H9 (cell line): ENCODE measurements at regions not wholly inside any gene's neighbourhood (a gene's known extent, or its start where the extent isn't known, plus 50 kb on each side); places are given as distances from the start of the nearest gene placed in this dataset.

ENCODE experiments used
- DNase-seq: peaks from one replicate; pipeline ENCODE4 v3.0.0-alpha.2; 2017
- H2AFZ ChIP-seq: one replicate; pipeline ENCODE4 v1.6.1; 2013; ENCODE audit warnings: mild to moderate bottlenecking, low read length, control low read depth, moderate library complexity
- H2AK5ac ChIP-seq: 2 replicates; pipeline ENCODE4 v1.6.1; 2013; ENCODE audit warnings: low read length, control low read depth, mixed read lengths; ENCODE audit not compliant: insufficient read length
- H2BK120ac ChIP-seq: one replicate; pipeline ENCODE4 v1.6.1; 2013; ENCODE audit warnings: low read depth, mild to moderate bottlenecking, low read length, control low read depth, inconsistent platforms; ENCODE audit not compliant: poor library complexity, severe bottlenecking
- H2BK12ac ChIP-seq: 2 replicates; pipeline ENCODE4 v1.6.1; 2013; ENCODE audit warnings: low read length, control low read depth, mixed read lengths, low read depth; ENCODE audit not compliant: insufficient read length
- H2BK15ac ChIP-seq: 2 replicates; pipeline ENCODE4 v1.6.1; 2013; ENCODE audit warnings: low read depth, low read length, control low read depth
- H2BK20ac ChIP-seq: one replicate; pipeline ENCODE4 v1.6.1; 2013; ENCODE audit warnings: low read depth, mild to moderate bottlenecking, low read length, control low read depth, inconsistent platforms; ENCODE audit not compliant: poor library complexity, severe bottlenecking
- H2BK5ac ChIP-seq: 2 replicates; pipeline ENCODE4 v1.6.1; 2013; ENCODE audit warnings: low read length, control low read depth, mixed read lengths; ENCODE audit not compliant: insufficient read length
- H3K14ac ChIP-seq: 2 replicates; pipeline ENCODE4 v1.6.1; 2013; ENCODE audit warnings: low read length, control low read depth; ENCODE audit not compliant: insufficient read depth
- H3K18ac ChIP-seq: 2 replicates; pipeline ENCODE4 v1.6.1; 2013; ENCODE audit warnings: low read depth, mild to moderate bottlenecking, mixed read lengths, low read length, control low read depth; ENCODE audit not compliant: insufficient read length
- H3K23ac ChIP-seq: 2 replicates; pipeline ENCODE4 v1.6.1; 2013; ENCODE audit warnings: low read length, control low read depth, mixed read lengths, low read depth; ENCODE audit not compliant: insufficient read length
- H3K23me2 ChIP-seq: 2 replicates; pipeline ENCODE4 v1.6.1; 2013; ENCODE audit warnings: low read depth, mild to moderate bottlenecking, mixed read lengths, low read length, control low read depth; ENCODE audit not compliant: insufficient read length, poor library complexity, severe bottlenecking
- H3K27ac ChIP-seq: 2 replicates; pipeline ENCODE4 v1.5.1; 2013; ENCODE audit warnings: low read length, control low read depth, mixed read lengths, low read depth; ENCODE audit not compliant: insufficient read length
- H3K27me3 ChIP-seq: 2 replicates; pipeline ENCODE4 v1.6.1; 2013; ENCODE audit warnings: low read length, control low read depth, inconsistent platforms; ENCODE audit not compliant: insufficient read depth
- H3K4ac ChIP-seq: 2 replicates; pipeline ENCODE4 v1.6.1; 2013; ENCODE audit warnings: low read depth, mild to moderate bottlenecking, control low read depth, inconsistent platforms, low read length, moderate library complexity
- H3K4me1 ChIP-seq: 2 replicates; pipeline ENCODE4 v1.6.1; 2013; ENCODE audit warnings: low read length, control low read depth, inconsistent platforms; ENCODE audit not compliant: insufficient read depth
- H3K4me2 ChIP-seq: 2 replicates; pipeline ENCODE4 v1.6.1; 2013; ENCODE audit warnings: low read length, control low read depth, mixed read lengths; ENCODE audit not compliant: insufficient read length, insufficient read depth
- H3K56ac ChIP-seq: 2 replicates; pipeline ENCODE4 v1.6.1; 2013; ENCODE audit warnings: low read depth, mild to moderate bottlenecking, mixed read lengths, low read length, control low read depth; ENCODE audit not compliant: insufficient read length
- H3K79me1 ChIP-seq: 2 replicates; pipeline ENCODE4 v1.6.1; 2013; ENCODE audit warnings: low read depth, mild to moderate bottlenecking, moderate library complexity, low read length, control low read depth, inconsistent platforms; ENCODE audit not compliant: insufficient read depth, poor library complexity, severe bottlenecking
- H3K79me2 ChIP-seq: 2 replicates; pipeline ENCODE4 v1.6.1; 2013; ENCODE audit warnings: low read length, control low read depth, inconsistent platforms; ENCODE audit not compliant: insufficient read depth
- H3K9ac ChIP-seq: 2 replicates; pipeline ENCODE4 v1.6.1; 2013; ENCODE audit warnings: low read length, control low read depth, mixed read lengths; ENCODE audit not compliant: insufficient read length; ENCODE audit errors: extremely low read depth
- H3K9me3 ChIP-seq: one replicate; pipeline ENCODE4 v1.6.1; 2013; ENCODE audit warnings: low read depth, low read length, inconsistent platforms; ENCODE audit not compliant: control insufficient read depth
- H3T11ph ChIP-seq: one replicate; pipeline ENCODE4 v1.6.1; 2013; ENCODE audit warnings: mild to moderate bottlenecking, low read length, control low read depth, inconsistent platforms
- H4K20me1 ChIP-seq: one replicate; pipeline ENCODE4 v1.6.1; 2013; ENCODE audit not compliant: control insufficient read depth, insufficient read length, insufficient read depth
- H4K5ac ChIP-seq: 2 replicates; pipeline ENCODE4 v1.6.1; 2013; ENCODE audit warnings: low read depth, mild to moderate bottlenecking, mixed read lengths, low read length, control low read depth; ENCODE audit not compliant: insufficient read length
- H4K8ac ChIP-seq: replicated peaks from 2 replicates; pipeline ENCODE4 v1.6.1; 2013; ENCODE audit warnings: low read length, control low read depth, mixed read lengths, low read depth; ENCODE audit not compliant: insufficient read length
- H4K91ac ChIP-seq: 2 replicates; pipeline ENCODE4 v1.6.1; 2013; ENCODE audit warnings: low read depth, mild to moderate bottlenecking, moderate library complexity, mixed read lengths, low read length, control low read depth; ENCODE audit not compliant: insufficient read length
- H3K27ac Mint-ChIP-seq, 3 experiments: 2 replicates in 2 of 3; 3 replicates in 1 of 3; pipeline ENCODE4 v1.8.0; 2020 to 2021; ENCODE audit warnings: mixed read lengths in 3 of 3, mild to moderate bottlenecking in 1 of 3, moderate library complexity in 1 of 3
- H3K27me3 Mint-ChIP-seq: 2 replicates; pipeline ENCODE4 v1.8.0; 2021; ENCODE audit warnings: low read depth, mild to moderate bottlenecking, moderate library complexity, mixed read lengths
- H3K36me3 Mint-ChIP-seq, 3 experiments: 2 replicates in 2 of 3; 3 replicates in 1 of 3; pipeline ENCODE4 v1.8.0; 2020 to 2021; ENCODE audit warnings: low read depth in 3 of 3, mixed read lengths in 3 of 3; ENCODE audit not compliant: insufficient read depth in 1 of 3
- H3K4me1 Mint-ChIP-seq, 2 experiments: 2 replicates each; pipeline ENCODE4 v1.8.0; 2020; ENCODE audit warnings: mixed read lengths in 2 of 2
- H3K4me3 Mint-ChIP-seq, 2 experiments: 2 replicates in 1 of 2; 3 replicates in 1 of 2; pipeline ENCODE4 v1.8.0; 2020 to 2021; ENCODE audit warnings: mild to moderate bottlenecking in 2 of 2, mixed read lengths in 2 of 2, moderate library complexity in 1 of 2
- H3K9me3 Mint-ChIP-seq, 2 experiments: 2 replicates in 1 of 2; 3 replicates in 1 of 2; pipeline ENCODE4 v1.8.0; 2020; ENCODE audit warnings: mild to moderate bottlenecking in 2 of 2, mixed read lengths in 2 of 2, moderate library complexity in 1 of 2
- WGBS: extraction: QIAGEN DNeasy Blood & Tissue Kit; methylation state at CpG from one replicate; pipeline ENCODE4 v1.1.7; 2013; ENCODE audit warnings: missing lambda C conversion rate, low lambda C conversion rate, mixed read lengths; ENCODE audit not compliant: insufficient read length; ENCODE audit errors: extremely low coverage; 5-methylcytosine and 5-hydroxymethylcytosine counted together
- TF ChIP-seq, protein P1 (sequence below): fragments of 200-600 bp; sonication (generic); conservative IDR thresholded peaks from 3 replicates; pipeline ENCODE4 v1.8.0; 2021; ENCODE audit warnings: antibody characterized with exemption, mild to moderate bottlenecking

DNA sequence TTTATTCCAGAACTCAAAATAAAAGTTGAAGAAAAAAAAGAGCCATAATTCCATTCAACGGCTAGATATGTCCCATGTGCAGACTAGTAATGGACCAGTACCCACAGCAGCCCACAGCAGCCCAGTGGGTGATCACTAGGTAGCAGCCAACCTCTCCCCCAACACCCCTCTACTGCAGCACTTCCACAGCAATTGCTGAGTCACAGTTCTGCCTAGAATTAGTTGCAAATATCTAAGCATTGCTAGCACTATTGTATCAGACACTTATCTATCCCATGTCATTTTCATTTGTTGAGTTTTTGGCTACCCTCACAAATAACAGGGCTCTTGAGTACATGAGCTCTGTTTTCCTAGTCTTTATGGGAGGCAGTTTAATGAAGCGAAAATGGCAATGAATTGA, 258.7 kb downstream of the RAP2A start:
- H4K8ac ChIP-seq = no peak overlapping the region
- H3K4me1 Mint-ChIP-seq = 0 out of 4 replicates have a peak, but pooled peaks cover 0 to 4% of the 10 kb centered on the region in 2 experiments

More for the DNA sequence above, 258.7 kb downstream of the RAP2A start:
- Histone ChIP-seq H3K9me3 (no peaks in the 10 kb centered on the region), H2BK20ac (no peak overlapping the region), H3K56ac (no peak overlapping the region), H3K23ac (no peak overlapping the region), H3K18ac (no peak overlapping the region), H3K79me1 (no peaks in the 10 kb centered on the region), H3K14ac (no peak overlapping the region), H2BK120ac (no peak overlapping the region), H3K4me2 (no peak overlapping the region), H3K23me2 (no peaks in the 10 kb centered on the region), H3K4ac (no peak overlapping the region), H2AFZ (no peak overlapping the region), H2BK12ac (no peak overlapping the region), H2BK5ac (no peak overlapping the region), H4K5ac (no peak overlapping the region), H3T11ph (no peak overlapping the region), H3K27ac (no peak overlapping the region), H2BK15ac (no peak overlapping the region), H4K20me1 (no peaks in the 10 kb centered on the region), H3K4me1 (no peaks in the 10 kb centered on the region), H3K79me2 (no peaks in the 10 kb centered on the region), H4K91ac (no peak overlapping the region), H3K27me3 (no peaks in the 10 kb centered on the region), H3K9ac (no peak overlapping the region), H2AK5ac (no peak overlapping the region)
- no peak overlapping the region for H3K27ac Mint-ChIP-seq
- no peaks in the 10 kb centered on the region; the same call in 1 of the 2 replicates for H3K27me3 Mint-ChIP-seq
- peaks cover 15 to 20% of the 10 kb centered on the region in 2 experiments for H3K9me3 Mint-ChIP-seq
- no CpG with 5 or more reads among the region's 2 CpGs for WGBS
- peaks cover 0 to 10% (median 0%) of the 10 kb centered on the region in 3 experiments; a peak in 2 of 7 replicates for H3K36me3 Mint-ChIP-seq
- no peak for DNase-seq
- H3K4me3 Mint-ChIP-seq = no peak overlapping the region
- TF ChIP-seq, protein P1, sequence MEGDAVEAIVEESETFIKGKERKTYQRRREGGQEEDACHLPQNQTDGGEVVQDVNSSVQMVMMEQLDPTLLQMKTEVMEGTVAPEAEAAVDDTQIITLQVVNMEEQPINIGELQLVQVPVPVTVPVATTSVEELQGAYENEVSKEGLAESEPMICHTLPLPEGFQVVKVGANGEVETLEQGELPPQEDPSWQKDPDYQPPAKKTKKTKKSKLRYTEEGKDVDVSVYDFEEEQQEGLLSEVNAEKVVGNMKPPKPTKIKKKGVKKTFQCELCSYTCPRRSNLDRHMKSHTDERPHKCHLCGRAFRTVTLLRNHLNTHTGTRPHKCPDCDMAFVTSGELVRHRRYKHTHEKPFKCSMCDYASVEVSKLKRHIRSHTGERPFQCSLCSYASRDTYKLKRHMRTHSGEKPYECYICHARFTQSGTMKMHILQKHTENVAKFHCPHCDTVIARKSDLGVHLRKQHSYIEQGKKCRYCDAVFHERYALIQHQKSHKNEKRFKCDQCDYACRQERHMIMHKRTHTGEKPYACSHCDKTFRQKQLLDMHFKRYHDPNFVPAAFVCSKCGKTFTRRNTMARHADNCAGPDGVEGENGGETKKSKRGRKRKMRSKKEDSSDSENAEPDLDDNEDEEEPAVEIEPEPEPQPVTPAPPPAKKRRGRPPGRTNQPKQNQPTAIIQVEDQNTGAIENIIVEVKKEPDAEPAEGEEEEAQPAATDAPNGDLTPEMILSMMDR = no peak
